ENCODE measurements at regions not wholly inside any gene's neighbourhood (a gene's known extent, or its start where the extent isn't known, plus 50 kb on each side); places are given as distances from the start of the nearest gene placed in this dataset.

- no peak for TF ChIP-seq FIP1L1 (IDR thresholded peaks at IDR 0.05; ENCODE audit: borderline replicate concordance, insufficient read depth, low read depth, low read length)
- no peak for TF ChIP-seq ZNF574 (CRISPR knock-in tag; IDR thresholded peaks at IDR 0.05)
- peak; percentile 18; the same call in 1 of the 2 replicates for TF ChIP-seq ZNF768 (CRISPR knock-in tag; IDR thresholded peaks at IDR 0.05)
- TF ChIP-seq, protein P1, sequence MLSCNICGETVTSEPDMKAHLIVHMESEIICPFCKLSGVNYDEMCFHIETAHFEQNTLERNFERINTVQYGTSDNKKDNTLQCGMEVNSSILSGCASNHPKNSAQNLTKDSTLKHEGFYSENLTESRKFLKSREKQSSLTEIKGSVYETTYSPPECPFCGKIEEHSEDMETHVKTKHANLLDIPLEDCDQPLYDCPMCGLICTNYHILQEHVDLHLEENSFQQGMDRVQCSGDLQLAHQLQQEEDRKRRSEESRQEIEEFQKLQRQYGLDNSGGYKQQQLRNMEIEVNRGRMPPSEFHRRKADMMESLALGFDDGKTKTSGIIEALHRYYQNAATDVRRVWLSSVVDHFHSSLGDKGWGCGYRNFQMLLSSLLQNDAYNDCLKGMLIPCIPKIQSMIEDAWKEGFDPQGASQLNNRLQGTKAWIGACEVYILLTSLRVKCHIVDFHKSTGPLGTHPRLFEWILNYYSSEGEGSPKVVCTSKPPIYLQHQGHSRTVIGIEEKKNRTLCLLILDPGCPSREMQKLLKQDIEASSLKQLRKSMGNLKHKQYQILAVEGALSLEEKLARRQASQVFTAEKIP (CRISPR knock-in tag; IDR thresholded peaks at IDR 0.05; ENCODE audit: borderline replicate concordance) = no peak
- TF ChIP-seq SNAPC2 (CRISPR knock-in tag; IDR thresholded peaks at IDR 0.05) = no peak
- TF ChIP-seq JUN (CRISPR knock-in tag; IDR thresholded peaks at IDR 0.05) = no peak
- TF ChIP-seq ZNF724P (CRISPR knock-in tag; IDR thresholded peaks at IDR 0.05; ENCODE audit: borderline replicate concordance) = no peak
- no peak for TF ChIP-seq KDM5A (IDR thresholded peaks at IDR 0.05; ENCODE audit: borderline replicate concordance, low read length)
- TF ChIP-seq ZNF598 (CRISPR knock-in tag; IDR thresholded peaks at IDR 0.05; ENCODE audit: borderline replicate concordance) = no peak
- TF ChIP-seq ELF1 (CRISPR knock-in tag; IDR thresholded peaks at IDR 0.05) = no peak
- peak; percentile 88 for TF ChIP-seq FOXA3 (CRISPR knock-in tag; IDR thresholded peaks at IDR 0.05)
- TF ChIP-seq RAD51 (IDR thresholded peaks at IDR 0.05; ENCODE audit: borderline replicate concordance) = no peak
- no peak for TF ChIP-seq KAT7 (CRISPR knock-in tag; IDR thresholded peaks at IDR 0.05; ENCODE audit: borderline replicate concordance)
- no peak for TF ChIP-seq FOXP1 (IDR thresholded peaks at IDR 0.05)
- TF ChIP-seq FOXP1 (CRISPR knock-in tag; IDR thresholded peaks at IDR 0.05) = peak; percentile 6; the same call in 1 of the 2 replicates
- TF ChIP-seq SOX13 (IDR thresholded peaks at IDR 0.05) = no peak
- peak in 1 of 2 experiments; percentile 62; a peak in 1 of 4 replicates for TF ChIP-seq SOX13 (CRISPR knock-in tag; conservative IDR thresholded peaks at IDR 0.05 in 1 of 2, IDR thresholded peaks at IDR 0.05 in 1 of 2)
- no peak for TF ChIP-seq MTA3 (CRISPR knock-in tag; IDR thresholded peaks at IDR 0.05)
- TF ChIP-seq SAP130 (CRISPR knock-in tag; IDR thresholded peaks at IDR 0.05; ENCODE audit: low read depth) = 0 out of 2 replicates have a peak, but pooled peaks have one; percentile 14
- no peak for TF ChIP-seq PREB (CRISPR knock-in tag; IDR thresholded peaks at IDR 0.05)
- 0 out of 2 replicates have a peak, but pooled peaks have one; percentile 54 for TF ChIP-seq ZNF644 (CRISPR knock-in tag; IDR thresholded peaks at IDR 0.05; ENCODE audit: low read depth)
- TF ChIP-seq SPEN (CRISPR knock-in tag; IDR thresholded peaks at IDR 0.05; ENCODE audit: low read depth) = no peak
- no peak for TF ChIP-seq MTA1 (CRISPR knock-in tag; IDR thresholded peaks at IDR 0.05; ENCODE audit: borderline replicate concordance)
- peak; percentile 20 for TF ChIP-seq TEAD3 (CRISPR knock-in tag; optimal IDR thresholded peaks at IDR 0.05; ENCODE audit: borderline replicate concordance)
- no peak for TF ChIP-seq ZBTB39 (CRISPR knock-in tag; IDR thresholded peaks at IDR 0.05)
These were observed 77.0 kb upstream of the PRR23C start (continued) for GRCh38 chr3:139121513-139122220.
